Stimulated activated CD4-positive, alpha-beta T cell treated with anti-CD3 and anti-CD28 coated beads, Interleukin-1b, Interleukin-23, amount 100 ng/mL, for 1 hour (primary cell): ENCODE measurements at regions not wholly inside any gene's neighbourhood (a gene's known extent, or its start where the extent isn't known, plus 50 kb on each side); places are given as distances from the start of the nearest gene placed in this dataset.

Experiments used
- DNase-seq, 2 donors: peaks; one replicate each; pipeline ENCODE4 v3.0.0-alpha.2; 2020; ENCODE audit warnings: low read depth in 2 of 2

DNA sequence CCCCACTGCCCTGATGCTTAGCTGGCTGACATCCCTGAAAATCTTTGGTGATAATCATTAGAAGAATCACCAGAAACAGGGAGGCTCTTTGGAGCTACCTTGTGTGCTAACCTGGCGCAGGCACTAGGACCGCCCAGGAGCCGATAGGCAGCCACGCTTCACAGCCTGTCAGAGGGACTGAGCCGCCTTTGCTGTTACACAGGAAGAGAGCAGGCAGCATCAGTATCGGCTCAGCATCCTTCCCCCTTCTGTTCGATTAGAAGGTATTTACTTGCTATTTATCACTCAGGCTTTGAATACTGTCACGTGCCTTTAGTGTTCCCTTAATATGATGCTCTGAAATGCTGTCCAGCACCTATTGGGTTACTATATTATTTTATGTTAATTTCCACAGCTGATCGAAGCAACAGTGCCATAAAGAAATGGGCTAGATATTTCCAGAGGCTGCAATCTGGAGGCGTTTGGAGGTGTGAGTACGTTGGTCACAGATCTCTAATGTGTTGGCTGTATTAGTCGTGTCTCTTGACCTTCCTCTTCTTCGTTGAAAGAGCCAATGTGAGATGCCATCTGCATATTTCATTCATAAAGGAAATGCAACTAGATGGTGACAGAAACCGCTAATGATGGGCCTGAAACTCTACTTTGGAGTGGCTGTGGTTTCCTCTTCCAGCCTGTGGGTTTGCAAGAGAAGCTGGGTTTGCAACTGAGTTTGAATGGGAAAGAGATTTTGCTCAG is 110.4 kb upstream of the RAB27B start:
- peak in 1 of 2 donors; percentile 9 for DNase-seq

DNA sequence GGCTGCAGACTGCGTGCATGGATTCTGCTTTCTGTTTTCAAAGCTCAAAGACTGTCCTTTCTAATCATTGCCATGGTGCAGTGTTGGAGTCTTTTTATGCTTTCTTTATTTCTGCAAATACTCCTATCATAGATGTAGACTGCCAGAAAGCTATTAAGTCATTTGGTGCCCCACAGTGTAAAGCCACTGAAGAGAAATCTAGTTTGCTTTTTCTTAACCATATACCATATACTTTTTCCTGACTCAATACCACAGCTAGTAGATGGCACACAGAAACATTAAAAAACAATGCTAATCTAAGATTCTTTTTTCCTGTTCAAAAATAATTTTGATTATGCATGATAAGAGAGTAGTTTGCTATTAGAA is 109.9 kb upstream of the RAB27B start:
- no peak for DNase-seq

DNA sequence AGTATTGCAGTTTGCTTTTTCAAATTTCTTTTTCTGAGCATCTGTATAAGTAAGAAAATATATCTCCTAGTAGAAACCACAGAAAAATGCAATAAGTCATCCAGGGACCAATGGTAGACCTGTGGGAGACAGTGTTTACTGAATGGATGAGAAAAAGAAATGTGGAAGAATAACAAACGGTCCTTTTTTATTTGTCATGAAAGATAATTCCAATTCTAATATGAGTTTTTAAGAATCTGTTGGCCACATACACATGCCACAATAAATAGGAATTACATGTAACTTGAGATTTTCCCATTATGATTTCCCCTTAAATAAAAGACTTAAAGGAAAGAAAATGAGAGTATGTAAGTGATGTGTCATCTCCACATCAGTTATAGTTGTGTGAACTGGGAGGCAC is 107.7 kb upstream of the RAB27B start:
- no peak for DNase-seq

DNA sequence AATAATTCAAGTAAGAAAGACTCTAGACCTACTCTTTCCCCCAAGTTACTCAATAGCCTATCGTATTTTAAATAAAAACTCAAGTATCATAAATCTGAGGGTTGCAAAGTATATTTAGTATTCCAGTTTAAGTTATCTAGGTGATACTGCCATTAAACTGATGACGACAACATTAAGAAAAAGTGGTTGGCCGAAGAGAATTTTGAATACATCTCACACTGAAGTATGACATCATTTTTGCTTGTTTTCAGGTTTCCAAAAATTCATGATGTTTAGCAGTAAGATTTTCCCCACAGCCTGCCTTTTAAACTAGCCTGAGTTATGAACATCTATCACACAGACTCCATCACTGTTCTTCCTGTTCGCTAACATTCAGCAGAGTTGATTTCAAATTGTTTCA is 102.1 kb upstream of the RAB27B start:
- no peak for DNase-seq

DNA sequence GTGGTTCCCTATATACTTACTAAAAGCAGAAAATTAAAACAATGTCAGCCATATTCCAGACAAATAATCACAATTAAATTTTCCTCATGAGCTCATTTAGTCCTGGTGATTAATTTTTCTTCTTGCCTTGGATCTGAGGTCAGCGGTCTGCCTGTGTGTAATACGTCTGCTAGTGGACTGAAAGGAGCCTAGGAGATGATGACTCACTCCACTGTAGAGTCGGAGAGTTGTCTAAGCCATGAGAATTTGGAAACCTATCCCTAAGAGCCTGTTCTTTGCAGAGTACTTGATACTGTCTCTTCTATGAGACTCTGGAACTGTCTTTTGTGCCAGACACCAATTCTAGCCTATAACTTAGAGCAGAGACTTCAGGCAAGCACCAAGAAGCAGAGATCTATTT is 94.2 kb upstream of the RAB27B start:
- no peak for DNase-seq

DNA sequence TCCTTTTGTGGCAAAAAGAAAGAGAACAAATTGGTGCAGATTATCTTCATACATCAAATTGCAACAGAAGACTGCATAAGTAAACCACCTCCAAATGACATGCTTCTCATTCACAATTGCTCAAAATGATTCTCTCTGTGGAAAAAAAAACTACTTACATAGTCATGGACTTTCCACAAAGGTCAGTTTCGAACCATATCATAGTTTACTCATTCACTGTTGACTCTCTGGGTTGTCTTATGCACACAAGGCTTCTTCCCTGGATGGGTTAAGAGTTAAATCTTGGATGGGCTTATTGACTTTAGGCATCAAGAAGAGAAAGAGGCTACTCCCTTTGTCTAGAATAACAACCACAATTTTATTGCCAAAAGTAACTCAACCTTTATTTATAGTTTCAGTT is 91.3 kb upstream of the RAB27B start:
- no peak for DNase-seq

DNA sequence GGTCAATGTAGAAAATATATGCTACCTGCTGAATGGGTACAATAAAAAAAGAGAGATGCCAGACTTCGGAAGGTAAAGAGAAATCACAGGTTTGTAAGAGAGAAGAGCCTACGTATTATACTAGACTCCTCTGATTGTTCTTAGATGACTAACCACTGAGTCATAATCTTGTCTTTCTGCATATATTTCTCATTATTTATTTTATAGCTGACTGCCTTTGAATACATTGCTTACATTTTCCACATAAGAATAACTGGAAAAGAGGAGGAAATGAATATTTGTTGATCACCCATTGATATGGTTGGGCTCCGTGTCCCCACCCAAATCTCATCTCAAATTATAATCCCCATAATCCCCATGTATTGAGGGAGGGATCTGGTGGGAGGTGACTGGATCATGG is 90.3 kb upstream of the RAB27B start:
- DNase-seq = no peak

DNA sequence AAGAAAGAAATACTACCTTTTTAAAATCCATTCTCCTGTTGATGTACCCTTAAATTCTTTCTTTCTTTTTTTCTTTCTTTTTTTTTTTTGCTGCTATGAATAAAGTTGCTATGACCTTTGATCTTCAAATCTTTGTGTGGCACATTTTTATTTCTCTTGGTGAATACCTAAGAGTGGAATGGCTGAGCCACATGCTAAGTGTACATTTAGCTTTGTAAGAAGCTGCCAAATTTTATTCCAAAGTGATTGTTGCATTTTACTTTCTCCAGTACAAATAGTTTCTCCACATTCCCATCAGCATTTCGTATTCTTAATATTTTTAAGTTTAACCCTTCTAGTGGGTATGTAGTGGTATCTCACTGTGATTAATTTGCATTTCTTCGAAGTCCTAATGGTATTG is 88.8 kb upstream of the RAB27B start:
- DNase-seq = no peak

DNA sequence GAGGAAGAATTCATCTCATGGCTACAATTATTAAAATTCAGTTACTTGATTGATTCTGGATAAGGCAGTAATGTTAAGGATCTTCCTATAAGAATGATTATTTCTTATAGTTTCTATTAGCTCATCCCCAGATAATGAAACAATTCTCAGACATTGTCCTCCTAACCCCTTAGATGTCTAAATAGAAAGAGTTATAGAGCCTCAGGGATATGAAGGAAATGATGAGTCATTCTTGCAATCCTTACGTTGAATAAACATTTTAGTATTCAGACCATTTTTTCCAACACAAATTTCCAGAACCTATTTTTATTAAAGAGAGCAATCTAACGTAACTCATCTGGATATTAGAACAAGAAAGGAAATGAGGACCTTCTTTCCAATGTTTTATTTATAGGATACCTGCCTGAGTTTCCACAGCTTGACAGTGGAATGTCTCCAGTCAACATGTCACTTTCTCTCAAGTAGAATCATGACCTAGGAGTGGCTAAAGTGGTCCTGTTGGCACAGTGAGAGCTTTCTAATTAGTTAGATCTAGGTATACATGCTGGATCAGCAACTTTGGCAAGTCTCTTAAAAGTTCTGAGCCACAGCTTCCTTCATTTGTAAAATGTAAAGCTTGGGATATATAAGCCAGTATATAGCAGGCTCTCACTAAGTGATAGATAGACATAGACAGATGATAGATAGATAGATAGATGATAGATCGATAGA is 88.0 kb upstream of the RAB27B start:
- no peak for DNase-seq

DNA sequence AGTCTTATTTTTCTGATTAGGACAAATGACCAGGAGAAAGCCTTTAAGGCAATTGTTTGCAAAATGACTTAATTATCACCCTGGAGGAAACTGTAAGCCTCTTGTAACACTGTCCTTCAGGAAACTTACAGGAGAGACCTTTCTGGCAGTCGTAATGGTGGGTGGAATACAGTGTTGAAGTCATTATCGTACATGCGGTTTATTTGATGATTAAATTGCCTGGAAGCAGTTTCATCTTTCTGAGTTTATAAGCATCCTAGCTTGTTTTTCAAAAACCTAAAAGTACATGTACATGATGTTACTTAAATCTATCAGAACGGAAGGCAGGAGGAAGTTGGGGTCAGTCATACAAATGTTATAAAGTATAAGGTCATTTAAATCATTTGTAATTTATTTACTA is 86.2 kb upstream of the RAB27B start:
- no peak for DNase-seq

DNA sequence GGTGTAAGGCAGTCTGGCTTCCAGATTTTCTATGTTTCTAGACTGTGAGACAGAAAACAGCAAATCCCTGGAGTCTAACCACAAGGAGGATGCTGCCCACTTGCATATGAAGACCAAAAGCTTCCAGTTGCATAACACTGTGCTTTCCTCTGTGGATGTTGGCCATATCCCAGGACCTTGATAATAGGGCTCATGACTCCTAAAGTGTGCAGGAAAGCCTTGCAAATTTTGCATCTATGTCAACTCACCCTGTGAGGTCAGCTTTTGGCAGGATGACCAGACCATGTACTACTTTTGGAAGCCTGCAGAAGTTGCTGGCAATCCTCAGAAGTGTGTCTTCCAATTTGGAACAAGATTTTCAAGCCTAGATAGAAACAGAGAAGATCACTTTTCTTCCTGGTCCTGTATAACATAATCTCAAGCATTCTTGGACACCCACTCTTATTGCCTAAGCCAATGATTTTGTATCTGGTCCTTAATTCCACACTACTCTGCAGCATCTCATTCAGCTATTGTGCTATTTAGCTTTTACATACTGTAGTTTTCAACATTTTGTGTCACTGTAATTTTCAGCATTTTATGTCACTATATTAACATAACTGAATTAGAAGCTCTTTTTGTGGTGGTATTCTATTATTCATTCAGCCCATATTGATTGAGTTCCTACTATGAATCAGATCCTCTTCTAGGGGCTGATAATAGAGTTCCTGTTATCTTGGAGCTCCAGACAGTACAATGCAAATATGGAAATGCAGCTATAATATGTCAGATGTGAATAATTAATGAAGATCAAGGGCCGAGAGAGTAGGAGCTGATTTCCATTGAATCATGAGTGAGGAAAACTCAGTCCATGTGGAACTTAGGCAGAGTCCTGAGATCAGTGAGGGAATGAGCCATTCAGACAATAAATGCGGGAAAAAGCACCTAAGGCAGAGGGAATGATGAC is 85.3 kb upstream of the RAB27B start:
- no peak for DNase-seq

DNA sequence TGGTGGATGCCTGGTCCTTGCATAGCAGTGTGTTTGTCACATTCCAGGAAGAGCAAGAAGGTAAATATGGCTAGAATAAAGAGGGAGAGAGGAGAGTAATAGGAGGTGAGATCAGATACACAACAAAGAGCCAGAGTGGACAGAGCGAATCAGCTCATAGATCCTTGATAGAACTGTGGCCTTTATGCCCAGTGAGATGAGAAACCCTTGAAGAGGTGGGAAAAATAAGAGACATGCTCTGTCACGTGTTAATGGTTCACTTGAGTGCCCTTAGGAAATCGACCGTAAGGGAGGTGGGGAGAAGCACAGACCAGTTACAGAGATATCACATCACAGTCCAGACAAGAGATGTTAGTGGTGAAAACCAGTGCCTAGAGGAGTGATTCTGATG is 84.7 kb upstream of the RAB27B start:
- DNase-seq = no peak

DNA sequence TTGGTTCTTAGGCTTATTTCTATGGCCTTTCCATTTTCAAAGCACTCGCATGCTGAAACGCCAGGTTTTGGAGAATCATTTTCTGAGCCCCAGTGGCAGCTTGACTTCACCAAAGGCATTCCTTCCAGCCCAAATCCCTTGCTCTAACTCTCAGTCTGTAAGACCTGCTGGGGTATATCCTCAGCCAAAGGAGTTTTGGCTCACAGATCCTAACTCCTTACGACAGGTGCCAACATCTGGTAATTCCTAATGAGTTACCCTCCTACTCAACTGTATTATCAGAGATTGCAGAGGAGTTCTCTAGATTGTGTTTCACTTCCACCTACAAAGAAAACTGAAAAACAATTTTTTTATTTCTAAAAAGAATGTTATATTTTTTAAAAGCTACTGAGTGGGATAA is 79.0 kb upstream of the RAB27B start:
- DNase-seq = no peak

DNA sequence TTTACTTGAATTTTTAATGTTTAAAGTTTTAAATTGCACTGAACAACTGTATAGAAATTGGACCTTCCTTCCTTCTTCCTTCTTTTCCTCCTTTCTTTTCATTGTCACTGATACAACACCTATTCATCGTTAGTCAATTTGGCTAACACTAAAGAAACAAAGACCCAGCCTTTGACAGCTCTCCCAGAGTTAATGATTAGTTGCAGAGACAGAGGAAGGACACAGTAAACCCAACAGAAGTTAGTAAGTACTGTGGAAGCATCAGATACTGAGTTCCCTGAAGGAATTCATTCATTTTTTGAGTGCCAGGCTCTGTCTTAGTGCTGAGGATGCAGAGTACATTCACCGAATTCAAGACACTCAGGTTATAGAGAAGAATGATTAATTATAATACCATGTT is 77.9 kb upstream of the RAB27B start:
- no peak for DNase-seq

DNA sequence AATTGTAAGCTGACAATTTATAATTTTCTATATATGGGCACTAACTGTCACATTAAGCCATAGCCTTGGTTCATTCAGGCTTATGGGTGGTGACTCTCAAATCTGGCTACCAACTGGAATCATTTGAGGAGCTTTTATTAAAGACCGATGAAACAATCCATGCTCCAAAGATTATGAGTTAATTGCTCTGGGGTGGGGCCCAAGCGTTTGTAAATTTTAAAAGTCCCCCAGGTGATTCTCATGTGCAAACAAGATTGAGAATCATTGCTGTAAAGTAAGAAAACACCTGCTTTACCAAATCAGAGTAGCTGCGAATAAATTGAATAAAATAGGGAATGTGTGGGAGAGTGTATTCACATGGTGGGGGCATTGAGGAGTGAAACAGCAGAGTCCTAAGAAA is 76.1 kb upstream of the RAB27B start:
- DNase-seq = no peak

DNA sequence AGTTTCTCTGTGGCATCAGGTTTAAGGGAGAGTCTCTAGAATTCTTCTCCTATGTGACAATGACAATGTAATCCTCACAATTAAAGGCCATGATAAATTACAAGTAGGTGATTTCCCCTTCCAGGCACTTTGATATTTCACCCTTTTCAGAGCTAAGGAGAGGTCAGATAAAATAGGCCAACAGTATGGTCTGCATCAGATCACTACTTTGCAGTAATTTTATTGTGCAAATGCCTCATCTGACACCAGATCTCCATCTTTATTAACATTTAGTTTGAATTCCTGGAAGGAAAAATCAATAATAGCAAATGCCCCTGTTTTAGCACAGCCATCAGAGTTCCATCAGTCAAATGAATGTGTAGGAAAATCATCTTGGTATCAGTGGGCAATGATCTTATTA is 72.8 kb upstream of the RAB27B start:
- no peak for DNase-seq

DNA sequence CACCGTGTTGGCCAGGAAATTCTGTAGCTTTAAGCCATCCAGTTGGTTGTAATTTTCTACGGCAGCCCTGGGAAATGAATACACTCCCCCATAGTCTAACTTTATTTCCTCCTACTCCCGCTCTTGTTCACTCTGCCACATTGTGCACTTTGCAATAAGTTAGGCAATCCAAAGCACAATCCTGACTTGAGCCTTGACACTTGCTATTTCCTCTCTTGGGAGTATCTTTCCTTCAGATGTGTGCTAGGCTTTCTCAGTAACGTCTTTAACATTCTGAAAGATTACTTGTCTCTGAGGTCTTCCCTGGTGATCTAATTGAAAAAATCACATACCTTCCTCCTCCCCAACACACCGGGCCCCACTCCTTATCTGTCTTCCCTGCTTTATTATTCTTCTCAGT is 65.9 kb upstream of the RAB27B start:
- DNase-seq = no peak

DNA sequence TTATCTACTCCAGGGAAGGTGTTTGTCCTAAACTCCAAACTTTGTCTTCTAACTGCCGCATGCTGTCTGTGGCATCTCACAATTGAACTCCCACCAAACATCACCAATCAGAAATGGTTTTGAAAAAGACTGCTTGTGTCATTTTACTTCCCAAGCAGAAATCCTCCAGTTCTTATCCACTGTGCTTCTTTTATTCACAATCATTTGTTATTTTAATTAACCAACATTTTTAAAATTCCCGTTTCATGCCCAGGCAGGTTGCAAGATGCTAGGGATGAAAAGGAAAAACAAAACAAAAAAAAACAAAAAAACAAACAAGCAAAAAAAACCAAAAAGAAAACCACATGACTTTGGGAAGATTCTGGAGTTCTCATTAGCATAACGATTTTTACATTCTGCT is 63.5 kb upstream of the RAB27B start:
- no peak for DNase-seq

DNA sequence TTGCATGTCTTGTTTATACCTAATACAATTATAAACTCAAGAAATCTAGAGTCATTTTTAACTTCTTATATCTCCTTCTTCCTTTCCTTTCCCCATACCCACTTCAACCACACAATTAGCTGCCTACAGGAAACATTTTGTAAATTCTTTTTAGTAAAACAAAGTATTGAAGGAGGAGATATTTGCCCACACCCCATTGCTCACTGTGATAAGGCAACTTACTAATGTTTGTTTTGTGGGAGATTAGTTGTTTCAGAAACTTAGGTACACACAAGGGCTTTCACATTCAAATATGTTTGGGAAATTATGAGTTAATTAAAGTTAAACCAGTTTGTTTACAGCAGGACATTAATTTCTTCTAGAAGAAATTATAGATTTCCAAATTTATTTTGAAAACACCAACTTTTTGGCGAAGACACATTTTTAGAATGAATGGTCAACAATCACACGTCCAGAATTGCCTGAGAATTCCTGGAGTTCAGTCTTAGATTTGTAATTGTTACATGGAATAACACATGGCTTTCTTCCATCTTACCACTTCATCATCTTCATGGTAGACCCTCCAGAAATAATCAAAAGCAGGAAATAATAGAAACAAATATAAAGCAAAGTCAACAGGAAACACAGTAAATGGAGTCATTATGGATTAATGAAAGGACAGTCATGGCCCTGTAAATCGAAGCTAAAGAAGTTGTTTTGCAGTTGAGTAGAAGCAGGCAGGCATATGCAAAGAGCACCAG is 62.5 kb upstream of the RAB27B start:
- no peak for DNase-seq

DNA sequence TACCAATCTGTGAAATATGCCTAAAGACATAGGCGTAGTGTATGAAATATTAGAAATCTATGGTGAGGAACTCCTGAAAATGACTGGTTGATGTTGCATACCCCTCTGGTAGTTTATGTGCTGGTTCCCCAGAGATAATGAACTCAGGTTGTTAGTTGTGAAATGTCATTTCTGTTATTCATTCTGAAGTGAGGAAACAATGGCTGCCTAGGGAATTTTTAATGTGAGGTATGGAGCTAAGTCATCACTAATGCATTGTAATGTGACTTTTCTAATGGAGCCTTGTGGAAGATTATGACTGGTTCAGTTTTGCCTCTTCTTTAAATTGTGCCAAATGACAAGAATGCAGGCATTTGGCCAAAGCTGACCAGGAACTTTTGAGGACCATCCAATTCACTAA is 61.6 kb upstream of the RAB27B start:
- DNase-seq = no peak

DNA sequence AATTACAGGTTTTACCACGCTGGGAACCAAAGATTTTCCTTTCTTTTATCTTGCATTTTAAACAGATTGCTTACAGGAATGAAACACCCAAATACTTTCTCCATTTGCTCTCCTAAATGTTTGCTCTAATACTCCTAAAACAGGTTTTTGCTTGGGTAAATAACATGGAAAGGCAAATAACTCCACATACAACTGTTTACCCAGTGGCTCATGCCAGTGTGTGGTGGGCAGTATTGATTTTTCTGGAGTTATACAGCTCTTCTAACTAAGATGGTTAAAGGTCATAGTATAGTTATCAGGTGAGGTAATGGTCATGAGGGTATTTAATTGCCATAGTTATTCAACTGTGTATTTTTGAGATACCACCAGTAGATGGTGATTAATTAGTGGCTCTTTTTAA is 61.2 kb upstream of the RAB27B start:
- DNase-seq = no peak
